ENCODE measurements at regions not wholly inside any gene's neighbourhood (a gene's known extent, or its start where the extent isn't known, plus 50 kb on each side); places are given as distances from the start of the nearest gene placed in this dataset.

DNA sequence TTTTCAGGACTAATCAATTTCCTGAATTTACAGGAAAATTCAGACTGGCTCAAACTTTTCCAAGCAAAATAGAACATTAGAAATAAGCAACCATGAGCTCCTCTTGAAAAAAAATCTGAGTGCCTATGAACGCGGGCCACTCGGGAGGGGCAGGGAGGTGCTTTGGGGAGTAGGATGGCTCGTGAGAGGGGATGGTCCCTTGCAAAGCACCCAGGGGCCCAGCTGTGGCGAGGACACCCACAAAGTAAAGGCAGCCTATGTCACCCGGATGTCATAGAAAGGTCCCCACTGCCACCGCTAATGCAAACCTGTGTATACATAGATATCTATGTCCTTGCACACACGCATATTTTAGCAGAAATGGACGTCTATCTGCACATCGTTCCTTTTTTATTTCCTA, 309.9 kb downstream of the ADGRD1 start:
- TF ChIP-seq POLR2A (IDR thresholded peaks at IDR 0.05): no peak
- TF ChIP-seq, protein P1, sequence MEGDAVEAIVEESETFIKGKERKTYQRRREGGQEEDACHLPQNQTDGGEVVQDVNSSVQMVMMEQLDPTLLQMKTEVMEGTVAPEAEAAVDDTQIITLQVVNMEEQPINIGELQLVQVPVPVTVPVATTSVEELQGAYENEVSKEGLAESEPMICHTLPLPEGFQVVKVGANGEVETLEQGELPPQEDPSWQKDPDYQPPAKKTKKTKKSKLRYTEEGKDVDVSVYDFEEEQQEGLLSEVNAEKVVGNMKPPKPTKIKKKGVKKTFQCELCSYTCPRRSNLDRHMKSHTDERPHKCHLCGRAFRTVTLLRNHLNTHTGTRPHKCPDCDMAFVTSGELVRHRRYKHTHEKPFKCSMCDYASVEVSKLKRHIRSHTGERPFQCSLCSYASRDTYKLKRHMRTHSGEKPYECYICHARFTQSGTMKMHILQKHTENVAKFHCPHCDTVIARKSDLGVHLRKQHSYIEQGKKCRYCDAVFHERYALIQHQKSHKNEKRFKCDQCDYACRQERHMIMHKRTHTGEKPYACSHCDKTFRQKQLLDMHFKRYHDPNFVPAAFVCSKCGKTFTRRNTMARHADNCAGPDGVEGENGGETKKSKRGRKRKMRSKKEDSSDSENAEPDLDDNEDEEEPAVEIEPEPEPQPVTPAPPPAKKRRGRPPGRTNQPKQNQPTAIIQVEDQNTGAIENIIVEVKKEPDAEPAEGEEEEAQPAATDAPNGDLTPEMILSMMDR (IDR thresholded peaks at IDR 0.05): no peak
